Astrocyte (in vitro differentiated cells and primary cell): ENCODE measurements at regions not wholly inside any gene's neighbourhood (a gene's known extent, or its start where the extent isn't known, plus 50 kb on each side); places are given as distances from the start of the nearest gene placed in this dataset.

Experiments used
- DNase-seq: peaks from one replicate; pipeline ENCODE4 v3.0.0-alpha.2; 2010; ENCODE audit warnings: low read depth
- FAIRE-seq: peaks from 2 replicates; lab custom pipeline; 2011; peaks lifted over from hg19 to GRCh38; lab: Jason Lieb, UNC
- H2AFZ ChIP-seq: 2 replicates; pipeline ENCODE4 v1.6.0; 2012; ENCODE audit warnings: low read depth, low read length, inconsistent platforms
- H3K27ac ChIP-seq: 2 replicates; pipeline ENCODE4 v1.5.1; 2011; ENCODE audit warnings: low read depth, low read length, inconsistent platforms
- H3K27me3 ChIP-seq: 2 replicates; pipeline ENCODE4 v1.6.0; 2011; ENCODE audit warnings: low read length, inconsistent platforms; ENCODE audit not compliant: insufficient read depth
- H3K36me3 ChIP-seq: 2 replicates; pipeline ENCODE4 v1.5.1; 2011; ENCODE audit warnings: low read length, inconsistent platforms; ENCODE audit not compliant: insufficient read depth
- H3K4me1 ChIP-seq: 2 replicates; pipeline ENCODE4 v1.5.1; 2011; ENCODE audit warnings: low read length, inconsistent platforms; ENCODE audit not compliant: insufficient read depth
- H3K4me2 ChIP-seq: 2 replicates; pipeline ENCODE4 v1.6.0; 2012; ENCODE audit warnings: low read length, inconsistent platforms
- H3K4me3 ChIP-seq: 2 replicates; pipeline ENCODE4 v1.5.1; 2011; ENCODE audit warnings: low read depth, mild to moderate bottlenecking, low read length, inconsistent platforms; ENCODE audit not compliant: insufficient read depth
- H3K79me2 ChIP-seq: 2 replicates; pipeline ENCODE4 v1.6.0; 2012; ENCODE audit warnings: mild to moderate bottlenecking, low read length, inconsistent platforms; ENCODE audit not compliant: insufficient read depth
- H3K9ac ChIP-seq: 2 replicates; pipeline ENCODE4 v1.6.0; 2012; ENCODE audit warnings: mild to moderate bottlenecking, low read length, inconsistent platforms
- H3K9me3 ChIP-seq: 2 replicates; pipeline ENCODE4 v1.5.1; 2012; ENCODE audit warnings: low read depth, mild to moderate bottlenecking, low read length, inconsistent platforms; ENCODE audit not compliant: insufficient read depth
- H4K20me1 ChIP-seq: 2 replicates; pipeline ENCODE4 v1.6.0; 2012; ENCODE audit warnings: low read length, inconsistent platforms; ENCODE audit not compliant: insufficient read depth
- H3K27ac Mint-ChIP-seq: one replicate; pipeline ENCODE4 v1.8.0; 2021; ENCODE audit warnings: mild to moderate bottlenecking, mixed read lengths; ENCODE audit not compliant: unreplicated experiment
- H3K27me3 Mint-ChIP-seq: one replicate; pipeline ENCODE4 v1.8.0; 2021; ENCODE audit warnings: low read depth, mixed read lengths; ENCODE audit not compliant: unreplicated experiment
- H3K36me3 Mint-ChIP-seq: one replicate; pipeline ENCODE4 v1.8.0; 2021; ENCODE audit warnings: low read depth, mixed read lengths; ENCODE audit not compliant: unreplicated experiment
- H3K4me1 Mint-ChIP-seq: one replicate; pipeline ENCODE4 v1.8.0; 2021; ENCODE audit warnings: low read depth, mixed read lengths; ENCODE audit not compliant: unreplicated experiment
- H3K4me3 Mint-ChIP-seq: one replicate; pipeline ENCODE4 v1.8.0; 2021; ENCODE audit warnings: mild to moderate bottlenecking, moderate library complexity, mixed read lengths; ENCODE audit not compliant: unreplicated experiment
- H3K9me3 Mint-ChIP-seq: one replicate; pipeline ENCODE4 v1.8.0; 2021; ENCODE audit warnings: mild to moderate bottlenecking, mixed read lengths; ENCODE audit not compliant: unreplicated experiment
- EZH2 ChIP-seq: IDR thresholded peaks from 2 replicates; pipeline ENCODE4 v1.6.1; 2012; ENCODE audit warnings: mild to moderate bottlenecking, low read length, inconsistent platforms; ENCODE audit not compliant: insufficient read depth
- TF ChIP-seq, protein P1 (sequence below): IDR thresholded peaks from 2 replicates; pipeline ENCODE4 v1.5.1; 2011; ENCODE audit warnings: low read depth, mild to moderate bottlenecking, inconsistent platforms, low read length, moderate library complexity; ENCODE audit not compliant: insufficient read depth

DNA sequence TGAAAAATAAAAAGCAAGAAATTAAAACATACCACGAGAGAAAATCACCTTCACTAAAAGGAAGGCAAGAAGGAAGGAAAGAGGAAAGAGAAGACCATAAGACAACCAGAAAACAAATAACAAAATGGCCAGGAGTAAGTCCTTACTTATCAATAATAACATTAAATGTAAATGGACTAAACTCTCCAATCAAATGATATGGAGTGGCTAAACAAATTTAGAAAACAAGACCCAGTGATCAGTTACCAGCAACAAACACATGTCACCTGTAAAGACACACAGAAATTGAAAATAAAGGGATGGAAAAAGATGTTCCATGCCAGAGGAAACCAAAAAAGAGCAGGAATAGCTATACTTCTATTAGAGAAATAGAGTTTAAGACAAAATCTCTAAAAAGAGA lies 85.0 kb upstream of the SLC38A4 start:
- H3K9me3 Mint-ChIP-seq: peaks cover 15% of the 10 kb centered on the region
- H3K27ac Mint-ChIP-seq: no peak overlapping the region
- no peak overlapping the region for H3K9ac ChIP-seq
- H3K4me1 ChIP-seq: no peaks in the 10 kb centered on the region
- H3K36me3 ChIP-seq: no peaks in the 10 kb centered on the region
- H2AFZ ChIP-seq: no peak overlapping the region
- no peak for TF ChIP-seq EZH2
- H3K4me3 ChIP-seq: no peak overlapping the region
- no peak overlapping the region for H3K4me2 ChIP-seq
- no peak for DNase-seq
- no peaks in the 10 kb centered on the region for H3K36me3 Mint-ChIP-seq
- H3K4me3 Mint-ChIP-seq: no peak overlapping the region
- H3K27ac ChIP-seq: no peak overlapping the region
- peaks cover 21% of the 10 kb centered on the region for H3K4me1 Mint-ChIP-seq
- H3K27me3 ChIP-seq: no peaks in the 10 kb centered on the region
- H3K79me2 ChIP-seq: no peaks in the 10 kb centered on the region
- H3K9me3 ChIP-seq: no peaks in the 10 kb centered on the region
- H3K27me3 Mint-ChIP-seq: no peaks in the 10 kb centered on the region
- H4K20me1 ChIP-seq: no peaks in the 10 kb centered on the region
- FAIRE-seq: no peak

DNA sequence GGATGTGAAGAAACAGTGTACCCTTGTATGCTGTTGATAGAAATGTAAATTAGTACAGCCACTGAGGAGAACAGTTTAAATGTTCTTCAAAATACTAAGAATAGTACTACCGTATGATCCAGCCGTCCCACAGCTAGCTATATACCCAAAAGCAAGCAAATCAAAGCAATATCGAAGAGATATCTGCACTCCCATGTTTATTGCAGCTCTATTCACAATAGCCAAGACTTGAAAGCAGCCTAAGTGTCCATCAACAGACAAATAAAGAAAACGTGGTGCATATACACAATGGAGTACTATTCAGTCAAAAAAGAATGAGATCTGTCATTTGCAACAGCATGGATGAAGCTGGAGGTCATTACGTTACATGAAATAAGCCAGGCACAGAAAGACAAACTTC lies 88.5 kb upstream of the SLC38A4 start:
- Histone ChIP-seq H3K27me3 (no peaks in the 10 kb centered on the region), H3K4me3 (no peak overlapping the region), H2AFZ (no peak overlapping the region), H3K79me2 (no peaks in the 10 kb centered on the region), H3K36me3 (no peaks in the 10 kb centered on the region), H3K9ac (no peak overlapping the region), H3K4me2 (no peak overlapping the region), H4K20me1 (no peaks in the 10 kb centered on the region), H3K4me1 (no peaks in the 10 kb centered on the region), H3K27ac (no peak overlapping the region), H3K9me3 (no peaks in the 10 kb centered on the region)
- no peaks in the 10 kb centered on the region for H3K36me3 Mint-ChIP-seq
- FAIRE-seq: no peak
- H3K27me3 Mint-ChIP-seq: no peaks in the 10 kb centered on the region
- H3K4me3 Mint-ChIP-seq: no peak overlapping the region
- H3K27ac Mint-ChIP-seq: no peak overlapping the region
- DNase-seq: no peak
- peaks cover 25% of the 10 kb centered on the region for H3K4me1 Mint-ChIP-seq
- TF ChIP-seq, protein P1, sequence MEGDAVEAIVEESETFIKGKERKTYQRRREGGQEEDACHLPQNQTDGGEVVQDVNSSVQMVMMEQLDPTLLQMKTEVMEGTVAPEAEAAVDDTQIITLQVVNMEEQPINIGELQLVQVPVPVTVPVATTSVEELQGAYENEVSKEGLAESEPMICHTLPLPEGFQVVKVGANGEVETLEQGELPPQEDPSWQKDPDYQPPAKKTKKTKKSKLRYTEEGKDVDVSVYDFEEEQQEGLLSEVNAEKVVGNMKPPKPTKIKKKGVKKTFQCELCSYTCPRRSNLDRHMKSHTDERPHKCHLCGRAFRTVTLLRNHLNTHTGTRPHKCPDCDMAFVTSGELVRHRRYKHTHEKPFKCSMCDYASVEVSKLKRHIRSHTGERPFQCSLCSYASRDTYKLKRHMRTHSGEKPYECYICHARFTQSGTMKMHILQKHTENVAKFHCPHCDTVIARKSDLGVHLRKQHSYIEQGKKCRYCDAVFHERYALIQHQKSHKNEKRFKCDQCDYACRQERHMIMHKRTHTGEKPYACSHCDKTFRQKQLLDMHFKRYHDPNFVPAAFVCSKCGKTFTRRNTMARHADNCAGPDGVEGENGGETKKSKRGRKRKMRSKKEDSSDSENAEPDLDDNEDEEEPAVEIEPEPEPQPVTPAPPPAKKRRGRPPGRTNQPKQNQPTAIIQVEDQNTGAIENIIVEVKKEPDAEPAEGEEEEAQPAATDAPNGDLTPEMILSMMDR: no peak
- TF ChIP-seq EZH2: no peak
- peaks cover 16% of the 10 kb centered on the region for H3K9me3 Mint-ChIP-seq

DNA sequence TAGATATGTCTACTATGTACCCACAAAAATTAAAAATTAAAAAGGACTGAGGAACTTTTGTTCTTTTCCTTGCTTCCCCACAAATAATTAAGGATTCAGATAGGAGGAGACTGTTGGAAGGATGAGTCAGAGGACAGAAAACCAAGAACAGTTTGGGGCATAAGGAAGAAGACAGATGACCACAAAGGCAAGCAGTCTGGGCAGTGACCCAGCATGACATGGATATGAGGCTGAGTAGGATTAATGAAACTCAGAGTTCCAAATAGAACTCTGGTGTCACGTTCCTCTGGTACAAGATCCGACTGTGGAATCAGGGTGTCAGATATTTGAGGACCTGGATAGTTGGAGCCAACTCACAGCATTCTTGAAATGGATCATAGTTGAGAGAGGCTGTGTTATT lies 89.3 kb upstream of the SLC38A4 start:
- H3K4me2 ChIP-seq: no peak overlapping the region

More for the DNA sequence above, 89.3 kb upstream of the SLC38A4 start:
- H3K4me1 ChIP-seq: no peaks in the 10 kb centered on the region
- H3K27ac ChIP-seq: no peak overlapping the region
- DNase-seq: peak; percentile 92
- no peak overlapping the region for H2AFZ ChIP-seq
- peaks cover 33% of the 10 kb centered on the region for H3K4me1 Mint-ChIP-seq
- no peak overlapping the region for H3K9ac ChIP-seq
- no peaks in the 10 kb centered on the region for H4K20me1 ChIP-seq
- no peaks in the 10 kb centered on the region for H3K27me3 ChIP-seq
- no peaks in the 10 kb centered on the region for H3K9me3 ChIP-seq
- TF ChIP-seq EZH2: no peak
- TF ChIP-seq, protein P1: no peak
- peak; percentile 93 for FAIRE-seq
- H3K36me3 ChIP-seq: no peaks in the 10 kb centered on the region
- H3K4me3 Mint-ChIP-seq: no peak overlapping the region
- peak overlapping the region; percentile 49 for H3K27ac Mint-ChIP-seq
- no peaks in the 10 kb centered on the region for H3K36me3 Mint-ChIP-seq
- H3K27me3 Mint-ChIP-seq: no peaks in the 10 kb centered on the region
- H3K4me3 ChIP-seq: no peak overlapping the region
- H3K9me3 Mint-ChIP-seq: peaks cover 11% of the 10 kb centered on the region
- no peaks in the 10 kb centered on the region for H3K79me2 ChIP-seq
